ENCODE measurements at regions not wholly inside any gene's neighbourhood (a gene's known extent, or its start where the extent isn't known, plus 50 kb on each side); places are given as distances from the start of the nearest gene placed in this dataset.

- Histone ChIP-seq H3K36me3 (ENCODE audit: low read depth, missing control alignments) (no peaks in the 10 kb centered on the region), H3K27ac (no peak overlapping the region), H3K4me3 (no peak overlapping the region), H3K27me3 (no peaks in the 10 kb centered on the region), H3K4me1 (no peaks in the 10 kb centered on the region), H3K9me3 (no peaks in the 10 kb centered on the region)
- 61 to 62% methylated on average over 1 of the region's 1 CpG for WGBS, 2 donors
- no peak for TF ChIP-seq POLR2A (IDR thresholded peaks at IDR 0.05)
- no peak for TF ChIP-seq CTCF (IDR thresholded peaks at IDR 0.05)
- intact Hi-C loops (cut with DNase I; ENCODE audit: low total_unique reads): no loop called here
- DNase-seq: no peak
These were observed 72.9 kb upstream of the CD44 start for GRCh38 chr11:35066030-35066429.

- no peak overlapping the region for H3K27ac ChIP-seq
- H3K4me3 ChIP-seq: no peak overlapping the region
- intact Hi-C loops (cut with DNase I; ENCODE audit: low total_unique reads): no loop called here
- no peaks in the 10 kb centered on the region for H3K4me1 ChIP-seq
- no peaks in the 10 kb centered on the region for H3K36me3 ChIP-seq (ENCODE audit: low read depth, missing control alignments)
- no peak for DNase-seq
- TF ChIP-seq POLR2A (IDR thresholded peaks at IDR 0.05) (no peak), CTCF (IDR thresholded peaks at IDR 0.05) (no peak)
- 75 to 86% methylated on average over 3 of the region's 3 CpGs for WGBS, 2 donors
- H3K9me3 ChIP-seq: no peaks in the 10 kb centered on the region
- H3K27me3 ChIP-seq: no peaks in the 10 kb centered on the region
These were observed 72.1 kb upstream of the CD44 start for GRCh38 chr11:35066783-35067423.

GRCh38 chr11:35071722-35072121 lies 67.2 kb upstream of the CD44 start:
- Histone ChIP-seq H3K27ac (no peak overlapping the region), H3K36me3 (ENCODE audit: low read depth, missing control alignments) (no peaks in the 10 kb centered on the region), H3K4me3 (no peak overlapping the region), H3K9me3 (no peaks in the 10 kb centered on the region), H3K27me3 (no peaks in the 10 kb centered on the region), H3K4me1 (no peaks in the 10 kb centered on the region)
- WGBS, 2 donors: 82 to 90% methylated on average over 1 of the region's 1 CpG
- intact Hi-C loops (cut with DNase I; ENCODE audit: low total_unique reads): no loop called here
- TF ChIP-seq POLR2A (IDR thresholded peaks at IDR 0.05): no peak
- TF ChIP-seq CTCF (IDR thresholded peaks at IDR 0.05): no peak
- no peak for DNase-seq

GRCh38 chr11:35073691-35074419 lies 65.1 kb upstream of the CD44 start:
- Histone ChIP-seq H3K4me3 (no peak overlapping the region), H3K36me3 (ENCODE audit: low read depth, missing control alignments) (no peaks in the 10 kb centered on the region), H3K9me3 (no peaks in the 10 kb centered on the region), H3K27me3 (no peaks in the 10 kb centered on the region), H3K4me1 (no peaks in the 10 kb centered on the region), H3K27ac (no peak overlapping the region)
- 78 to 88% methylated on average over 2 of the region's 2 CpGs for WGBS, 2 donors
- DNase-seq: no peak
- TF ChIP-seq POLR2A (IDR thresholded peaks at IDR 0.05): no peak
- intact Hi-C loops (cut with DNase I; ENCODE audit: low total_unique reads): no loop called here

- DNase-seq: no peak
- Histone ChIP-seq H3K4me3 (no peak overlapping the region), H3K27me3 (no peaks in the 10 kb centered on the region), H3K4me1 (no peaks in the 10 kb centered on the region), H3K9me3 (no peaks in the 10 kb centered on the region), H3K27ac (no peak overlapping the region), H3K36me3 (ENCODE audit: low read depth, missing control alignments) (no peaks in the 10 kb centered on the region)
- intact Hi-C loops (cut with DNase I; ENCODE audit: low total_unique reads): no loop called here
- no peak for TF ChIP-seq POLR2A (IDR thresholded peaks at IDR 0.05)
- TF ChIP-seq CTCF (IDR thresholded peaks at IDR 0.05): no peak
- 78 to 94% methylated on average over 4 of the region's 4 CpGs for WGBS, 2 donors
These were observed 62.5 kb upstream of the CD44 start for GRCh38 chr11:35076201-35077100.
